Suppressor macrophage treated with lipopolysaccharide for 4 hours (primary cell): ENCODE measurements at regions not wholly inside any gene's neighbourhood (a gene's known extent, or its start where the extent isn't known, plus 50 kb on each side); places are given as distances from the start of the nearest gene placed in this dataset.

Source experiments
- DNase-seq: peaks from one replicate; pipeline ENCODE4 v3.0.0-alpha.2; 2020

GRCh38 chr4:14504162-14504561 is 498.1 kb upstream of the CPEB2 start:
- no peak for DNase-seq

- DNase-seq: no peak
Observed at GRCh38 chr4:14513471-14513870, 488.8 kb upstream of the CPEB2 start.

- DNase-seq: no peak
Observed at GRCh38 chr4:14515556-14515955, 486.7 kb upstream of the CPEB2 start.

- DNase-seq: no peak
Observed at GRCh38 chr4:14518136-14518535, 484.1 kb upstream of the CPEB2 start.

GRCh38 chr4:14520171-14520570 is 482.1 kb upstream of the CPEB2 start:
- DNase-seq: peak; percentile 2

- no peak for DNase-seq
Observed at GRCh38 chr4:14524276-14524675, 478.0 kb upstream of the CPEB2 start.

GRCh38 chr4:14528918-14529317 is 473.4 kb upstream of the CPEB2 start:
- no peak for DNase-seq

- peak; percentile 1 for DNase-seq
Observed at GRCh38 chr4:14529653-14530052, 472.6 kb upstream of the CPEB2 start.

GRCh38 chr4:14532436-14532835 is 469.8 kb upstream of the CPEB2 start:
- DNase-seq: no peak

- DNase-seq: no peak
Observed at GRCh38 chr4:14539246-14539645, 463.0 kb upstream of the CPEB2 start.

- DNase-seq: no peak
Observed at GRCh38 chr4:14545163-14545562, 457.1 kb upstream of the CPEB2 start.

- no peak for DNase-seq
Observed at GRCh38 chr4:14545807-14546206, 456.5 kb upstream of the CPEB2 start.

- DNase-seq: no peak
Observed at GRCh38 chr4:14552119-14552518, 450.2 kb upstream of the CPEB2 start.

GRCh38 chr4:14559646-14560045 is 442.6 kb upstream of the CPEB2 start:
- no peak for DNase-seq

GRCh38 chr4:14560577-14560976 is 441.7 kb upstream of the CPEB2 start:
- DNase-seq: no peak

- no peak for DNase-seq
Observed at GRCh38 chr4:14562901-14563300, 439.4 kb upstream of the CPEB2 start.

GRCh38 chr4:14564281-14564680 is 438.0 kb upstream of the CPEB2 start:
- no peak for DNase-seq

- no peak for DNase-seq
Observed at GRCh38 chr4:14566518-14566917, 435.8 kb upstream of the CPEB2 start.

- no peak for DNase-seq
Observed at GRCh38 chr4:14568351-14568750, 433.9 kb upstream of the CPEB2 start.

- DNase-seq: no peak
Observed at GRCh38 chr4:14575289-14575688, 427.0 kb upstream of the CPEB2 start.

GRCh38 chr4:14575919-14576318 is 426.4 kb upstream of the CPEB2 start:
- no peak for DNase-seq

- DNase-seq: no peak
Observed at GRCh38 chr4:14580061-14580460, 422.2 kb upstream of the CPEB2 start.

GRCh38 chr4:14581741-14582140 is 420.5 kb upstream of the CPEB2 start:
- DNase-seq: no peak

- DNase-seq: no peak
Observed at GRCh38 chr4:14582677-14583076, 419.6 kb upstream of the CPEB2 start.

- DNase-seq: no peak
Observed at GRCh38 chr4:14583331-14583730, 418.9 kb upstream of the CPEB2 start.

GRCh38 chr4:14583752-14584151 is 418.5 kb upstream of the CPEB2 start:
- DNase-seq: no peak
